Activated CD8-positive, alpha-beta memory T cell treated with anti-CD3 and anti-CD28 coated beads, Interleukin-2, amount 10 ng/mL, durations not matched to agents 7 days and 5 days (primary cell): ENCODE measurements at regions not wholly inside any gene's neighbourhood (a gene's known extent, or its start where the extent isn't known, plus 50 kb on each side); places are given as distances from the start of the nearest gene placed in this dataset.
"Not testable (repeated sequence)": the region's sequence is repeated elsewhere in the genome, so short reads cannot be mapped to it uniquely, and the experiment has no call there.

Experiments
- ATAC-seq: fragments of 150-1000 bp; cut with Tn5 transposase; one replicate; pipeline ENCODE4 v1.10.0; 2021; ENCODE audit warnings: moderate library complexity
- CTCF ChIA-PET: fragments of 350-600 bp; sonication (Branson Sonifier 250); formaldehyde crosslinking; loops from one replicate; lab custom pipeline; 2021; ENCODE audit warnings: antibody characterized with exemption; lab: Charles Lee
- DNase-seq: peaks from one replicate; pipeline ENCODE4 v3.0.0-alpha.2; 2020
- H3K27ac Mint-ChIP-seq: one replicate; pipeline ENCODE4 v1.8.0; 2021; ENCODE audit warnings: mild to moderate bottlenecking, mixed read lengths
- H3K27me3 Mint-ChIP-seq: one replicate; pipeline ENCODE4 v1.8.0; 2021; ENCODE audit warnings: mixed read lengths
- H3K36me3 Mint-ChIP-seq: one replicate; pipeline ENCODE4 v1.8.0; 2021; ENCODE audit warnings: mild to moderate bottlenecking, mixed read lengths
- H3K4me1 Mint-ChIP-seq: one replicate; pipeline ENCODE4 v1.8.0; 2021; ENCODE audit warnings: mixed read lengths
- H3K4me3 Mint-ChIP-seq: one replicate; pipeline ENCODE4 v1.8.0; 2021; ENCODE audit warnings: mild to moderate bottlenecking, moderate library complexity, mixed read lengths
- H3K9me3 Mint-ChIP-seq: one replicate; pipeline ENCODE4 v1.8.0; 2022; ENCODE audit warnings: low read depth, mixed read lengths

- CTCF ChIA-PET, result no interaction called here
- ATAC-seq (no peak), DNase-seq (no peak)
- Mint-ChIP-seq H3K4me3 (no peak overlapping the region), H3K4me1 (no peaks in the 10 kb centered on the region), H3K27me3 (no peaks in the 10 kb centered on the region), H3K36me3 (no peaks in the 10 kb centered on the region), H3K9me3 (no peaks in the 10 kb centered on the region), H3K27ac (no peak overlapping the region)
Observed at GRCh38 chr20:48042628-48043027, 257.3 kb upstream of the SULF2 start.

GRCh38 chr20:48041078-48041780 is 255.9 kb upstream of the SULF2 start:
- Mint-ChIP-seq H3K27me3 (no peaks in the 10 kb centered on the region), H3K9me3 (no peaks in the 10 kb centered on the region), H3K36me3 (no peaks in the 10 kb centered on the region), H3K27ac (no peak overlapping the region), H3K4me1 (no peaks in the 10 kb centered on the region), H3K4me3 (no peak overlapping the region)
- ATAC-seq, result no peak
- no peak for DNase-seq
- CTCF ChIA-PET, result no interaction called here

GRCh38 chr20:48040491-48040890 is 255.2 kb upstream of the SULF2 start:
- Mint-ChIP-seq H3K4me1 (no peaks in the 10 kb centered on the region), H3K9me3 (no peaks in the 10 kb centered on the region)

GRCh38 chr20:48040051-48040450 is 254.8 kb upstream of the SULF2 start:
- Mint-ChIP-seq H3K9me3 (peaks cover 2% of the 10 kb centered on the region), H3K36me3 (no peaks in the 10 kb centered on the region), H3K27me3 (no peaks in the 10 kb centered on the region), H3K4me1 (no peaks in the 10 kb centered on the region), H3K27ac (no peak overlapping the region), H3K4me3 (no peak overlapping the region)
- CTCF ChIA-PET, result interaction anchor here (1.8 kb wide), 1 partner anchor 10 kb away, joined by 3 read pairs; no protein-coding TSS in a partner anchor
- DNase-seq, result no peak
- ATAC-seq, result no peak

More at GRCh38 chr20:48040491-48040890, 255.2 kb upstream of the SULF2 start:
- CTCF ChIA-PET, result no interaction called here
- Mint-ChIP-seq H3K4me3 (no peak overlapping the region), H3K27ac (no peak overlapping the region), H3K36me3 (no peaks in the 10 kb centered on the region), H3K27me3 (no peaks in the 10 kb centered on the region)
- no peak for DNase-seq
- ATAC-seq, result no peak

- ATAC-seq, result no peak
- Mint-ChIP-seq H3K27me3 (no peaks in the 10 kb centered on the region), H3K4me3 (no peak overlapping the region), H3K4me1 (no peaks in the 10 kb centered on the region), H3K36me3 (no peaks in the 10 kb centered on the region), H3K9me3 (peaks cover 5% of the 10 kb centered on the region), H3K27ac (no peak overlapping the region)
- CTCF ChIA-PET, result interaction anchor here (1.8 kb wide), 1 partner anchor 11 kb away, joined by 3 read pairs; no protein-coding TSS in a partner anchor
- no peak for DNase-seq
Observed at GRCh38 chr20:48039514-48039913, 254.2 kb upstream of the SULF2 start.

GRCh38 chr20:48038713-48039112 is 253.4 kb upstream of the SULF2 start:
- Mint-ChIP-seq H3K27ac (no peak overlapping the region), H3K9me3 (peaks cover 5% of the 10 kb centered on the region), H3K4me3 (no peak overlapping the region), H3K4me1 (no peaks in the 10 kb centered on the region), H3K36me3 (no peaks in the 10 kb centered on the region), H3K27me3 (no peaks in the 10 kb centered on the region)
- no peak for DNase-seq
- ATAC-seq, result no peak
- CTCF ChIA-PET, result interaction anchor here (1.8 kb wide), 1 partner anchor 12 kb away, joined by 3 read pairs; no protein-coding TSS in a partner anchor

- H3K27ac Mint-ChIP-seq, H3K36me3 Mint-ChIP-seq, H3K27me3 Mint-ChIP-seq, H3K4me1 Mint-ChIP-seq, H3K9me3 Mint-ChIP-seq, ATAC-seq, H3K4me3 Mint-ChIP-seq, DNase-seq, CTCF ChIA-PET: not testable (repeated sequence)
Observed at GRCh38 chr20:48037798-48038197, 252.5 kb upstream of the SULF2 start.

GRCh38 chr20:48035961-48036731 is 250.9 kb upstream of the SULF2 start:
- Mint-ChIP-seq H3K9me3 (peaks cover 5% of the 10 kb centered on the region), H3K4me1 (no peaks in the 10 kb centered on the region), H3K27ac (no peak overlapping the region), H3K36me3 (no peaks in the 10 kb centered on the region), H3K27me3 (peaks cover 4% of the 10 kb centered on the region), H3K4me3 (no peak overlapping the region)
- CTCF ChIA-PET, result no interaction called here
- DNase-seq (no peak), ATAC-seq (no peak)

- no peaks in the 10 kb centered on the region for H3K36me3 Mint-ChIP-seq
- no peak for ATAC-seq
Observed at GRCh38 chr20:48034751-48035150, 249.5 kb upstream of the SULF2 start.

GRCh38 chr20:48033005-48033404 is 247.7 kb upstream of the SULF2 start:
- H3K4me1 Mint-ChIP-seq, DNase-seq, H3K27ac Mint-ChIP-seq, H3K36me3 Mint-ChIP-seq, ATAC-seq, CTCF ChIA-PET, H3K4me3 Mint-ChIP-seq, H3K27me3 Mint-ChIP-seq, H3K9me3 Mint-ChIP-seq: not testable (repeated sequence)

More at GRCh38 chr20:48034751-48035150, 249.5 kb upstream of the SULF2 start:
- no peak for DNase-seq
- CTCF ChIA-PET, result no interaction called here
- H3K4me1 Mint-ChIP-seq, result no peaks in the 10 kb centered on the region
- no peak overlapping the region for H3K27ac Mint-ChIP-seq
- peaks cover 7% of the 10 kb centered on the region for H3K27me3 Mint-ChIP-seq
- no peak overlapping the region for H3K4me3 Mint-ChIP-seq
- peaks cover 5% of the 10 kb centered on the region for H3K9me3 Mint-ChIP-seq

- H3K4me3 Mint-ChIP-seq, result no peak overlapping the region
- no peak overlapping the region for H3K27ac Mint-ChIP-seq
- H3K4me1 Mint-ChIP-seq, result no peaks in the 10 kb centered on the region
- ATAC-seq (no peak), DNase-seq (no peak)
- CTCF ChIA-PET, result no interaction called here
- peaks cover 5% of the 10 kb centered on the region for H3K9me3 Mint-ChIP-seq
- H3K36me3 Mint-ChIP-seq, result no peaks in the 10 kb centered on the region
- peaks cover 9% of the 10 kb centered on the region for H3K27me3 Mint-ChIP-seq
Observed at GRCh38 chr20:48031122-48031521, 245.8 kb upstream of the SULF2 start.

- no peak overlapping the region for H3K4me3 Mint-ChIP-seq
- H3K27me3 Mint-ChIP-seq, result peaks cover 9% of the 10 kb centered on the region
- DNase-seq (no peak), ATAC-seq (no peak)
- CTCF ChIA-PET, result no interaction called here
- no peaks in the 10 kb centered on the region for H3K4me1 Mint-ChIP-seq
- no peaks in the 10 kb centered on the region for H3K36me3 Mint-ChIP-seq
- peaks cover 1% of the 10 kb centered on the region for H3K9me3 Mint-ChIP-seq
- H3K27ac Mint-ChIP-seq, result no peak overlapping the region
Observed at GRCh38 chr20:48026981-48027592, 241.8 kb upstream of the SULF2 start.

GRCh38 chr20:48025661-48026060 is 240.4 kb upstream of the SULF2 start:
- CTCF ChIA-PET, result no interaction called here
- peaks cover 2% of the 10 kb centered on the region for H3K27me3 Mint-ChIP-seq
- H3K4me1 Mint-ChIP-seq, result no peaks in the 10 kb centered on the region
- DNase-seq, result no peak
- H3K36me3 Mint-ChIP-seq, result no peaks in the 10 kb centered on the region
- peaks cover 1% of the 10 kb centered on the region for H3K9me3 Mint-ChIP-seq
- ATAC-seq, result no peak
- H3K4me3 Mint-ChIP-seq, result no peak overlapping the region
- no peak overlapping the region for H3K27ac Mint-ChIP-seq
